ENCODE measurements at regions not wholly inside any gene's neighbourhood (a gene's known extent, or its start where the extent isn't known, plus 50 kb on each side); places are given as distances from the start of the nearest gene placed in this dataset.
"Not testable (repeated sequence)": the region's sequence is repeated elsewhere in the genome, so short reads cannot be mapped to it uniquely, and the experiment has no call there.

- no peak for DNase-seq
Measured at GRCh38 chr15:75100679-75101078, 77.3 kb downstream of the PPCDC start.

GRCh38 chr15:75104804-75105557 lies 81.6 kb downstream of the PPCDC start:
- DNase-seq, result peak; percentile 12

- no peak for DNase-seq
Measured at GRCh38 chr15:75107516-75107907, 84.1 kb downstream of the PPCDC start.

GRCh38 chr15:75107908-75108838 lies 84.8 kb downstream of the PPCDC start:
- DNase-seq, result peak; percentile 66

GRCh38 chr15:75109021-75109735 lies 85.8 kb downstream of the PPCDC start:
- DNase-seq, result no peak

- no peak for DNase-seq
Measured at GRCh38 chr15:75109736-75110130, 86.3 kb downstream of the PPCDC start.

GRCh38 chr15:75112278-75112847 lies 89.0 kb downstream of the PPCDC start:
- DNase-seq, result no peak

GRCh38 chr15:75112848-75113492 lies 88.7 kb upstream of the C15orf39 start:
- no peak for DNase-seq

- DNase-seq, result no peak
Measured at GRCh38 chr15:75114327-75114726, 87.4 kb upstream of the C15orf39 start.

GRCh38 chr15:75114796-75115195 lies 86.9 kb upstream of the C15orf39 start:
- DNase-seq, result no peak

GRCh38 chr15:75115411-75115913 lies 86.2 kb upstream of the C15orf39 start:
- not testable (repeated sequence) for DNase-seq

GRCh38 chr15:75116143-75116542 lies 85.5 kb upstream of the C15orf39 start:
- not testable (repeated sequence) for DNase-seq

GRCh38 chr15:75117993-75118392 lies 83.7 kb upstream of the C15orf39 start:
- no peak for DNase-seq

- DNase-seq, result not testable (repeated sequence)
Measured at GRCh38 chr15:75119312-75119711, 82.4 kb upstream of the C15orf39 start.

- no peak for DNase-seq
Measured at GRCh38 chr15:75121491-75121890, 80.2 kb upstream of the C15orf39 start.

GRCh38 chr15:75123395-75123794 lies 78.3 kb upstream of the C15orf39 start:
- DNase-seq, result no peak

GRCh38 chr15:75124278-75124677 lies 77.4 kb upstream of the C15orf39 start:
- not testable (repeated sequence) for DNase-seq

GRCh38 chr15:75125935-75126334 lies 75.7 kb upstream of the C15orf39 start:
- no peak for DNase-seq

GRCh38 chr15:75126864-75127580 lies 74.7 kb upstream of the C15orf39 start:
- no peak for DNase-seq

GRCh38 chr15:75129788-75130187 lies 71.9 kb upstream of the C15orf39 start:
- DNase-seq, result no peak

GRCh38 chr15:75131269-75131643 lies 70.4 kb upstream of the C15orf39 start:
- no peak for DNase-seq

- no peak for DNase-seq
Measured at GRCh38 chr15:75134748-75135147, 66.9 kb upstream of the C15orf39 start.

All from stimulated activated CD4-positive, alpha-beta T cell treated with anti-CD3 and anti-CD28 coated beads, Interleukin-4, amount 100 ng/mL, for 24 hours (primary cell).